ENCODE measurements at regions not wholly inside any gene's neighbourhood (a gene's known extent, or its start where the extent isn't known, plus 50 kb on each side); places are given as distances from the start of the nearest gene placed in this dataset.

GRCh38 chr7:106476751-106477150 lies 184.2 kb downstream of the CCDC71L start:
- no peaks in the 10 kb centered on the region for H3K9me3 ChIP-seq
- H3K4me3 ChIP-seq = no peak overlapping the region
- no peaks in the 10 kb centered on the region for H3K36me3 ChIP-seq
- intact Hi-C loops (cut with DNase I) = no loop called here
- no peaks in the 10 kb centered on the region for H3K4me1 ChIP-seq
- TF ChIP-seq POLR2A (IDR thresholded peaks at IDR 0.05) (no peak), POLR2AphosphoS5 (IDR thresholded peaks at IDR 0.05) (no peak), EP300 (IDR thresholded peaks at IDR 0.05) (no peak)
- TF ChIP-seq, protein P1, sequence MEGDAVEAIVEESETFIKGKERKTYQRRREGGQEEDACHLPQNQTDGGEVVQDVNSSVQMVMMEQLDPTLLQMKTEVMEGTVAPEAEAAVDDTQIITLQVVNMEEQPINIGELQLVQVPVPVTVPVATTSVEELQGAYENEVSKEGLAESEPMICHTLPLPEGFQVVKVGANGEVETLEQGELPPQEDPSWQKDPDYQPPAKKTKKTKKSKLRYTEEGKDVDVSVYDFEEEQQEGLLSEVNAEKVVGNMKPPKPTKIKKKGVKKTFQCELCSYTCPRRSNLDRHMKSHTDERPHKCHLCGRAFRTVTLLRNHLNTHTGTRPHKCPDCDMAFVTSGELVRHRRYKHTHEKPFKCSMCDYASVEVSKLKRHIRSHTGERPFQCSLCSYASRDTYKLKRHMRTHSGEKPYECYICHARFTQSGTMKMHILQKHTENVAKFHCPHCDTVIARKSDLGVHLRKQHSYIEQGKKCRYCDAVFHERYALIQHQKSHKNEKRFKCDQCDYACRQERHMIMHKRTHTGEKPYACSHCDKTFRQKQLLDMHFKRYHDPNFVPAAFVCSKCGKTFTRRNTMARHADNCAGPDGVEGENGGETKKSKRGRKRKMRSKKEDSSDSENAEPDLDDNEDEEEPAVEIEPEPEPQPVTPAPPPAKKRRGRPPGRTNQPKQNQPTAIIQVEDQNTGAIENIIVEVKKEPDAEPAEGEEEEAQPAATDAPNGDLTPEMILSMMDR (IDR thresholded peaks at IDR 0.05) = no peak
- 83 to 92% methylated on average over 2 of the region's 2 CpGs for WGBS, 2 donors
- no peak for DNase-seq
- H3K27me3 ChIP-seq = no peaks in the 10 kb centered on the region
- no peak overlapping the region for H3K27ac ChIP-seq

GRCh38 chr7:106472741-106473140 lies 188.0 kb upstream of the NAMPT start:
- Histone ChIP-seq H3K9me3 (no peaks in the 10 kb centered on the region), H3K27me3 (no peaks in the 10 kb centered on the region), H3K27ac (no peak overlapping the region), H3K4me3 (no peak overlapping the region), H3K4me1 (no peaks in the 10 kb centered on the region), H3K36me3 (no peaks in the 10 kb centered on the region)
- TF ChIP-seq EP300 (IDR thresholded peaks at IDR 0.05) (no peak), POLR2A (IDR thresholded peaks at IDR 0.05) (no peak), POLR2AphosphoS5 (IDR thresholded peaks at IDR 0.05) (no peak)
- TF ChIP-seq, protein P1 (IDR thresholded peaks at IDR 0.05) = no peak
- intact Hi-C loops (cut with DNase I) = no loop called here
- WGBS, 2 donors = 58 to 75% methylated on average over 3 of the region's 3 CpGs
- DNase-seq = no peak

GRCh38 chr7:106471686-106472440 lies 187.1 kb upstream of the NAMPT start:
- intact Hi-C loops (cut with DNase I) = no loop called here
- peaks cover 0 to under 1% (median 0%) of the 10 kb centered on the region in 4 donors for H3K4me1 ChIP-seq
- DNase-seq = no peak
- no peak overlapping the region for H3K27ac ChIP-seq
- no peak for TF ChIP-seq POLR2AphosphoS5 (IDR thresholded peaks at IDR 0.05)
- TF ChIP-seq, protein P1 (IDR thresholded peaks at IDR 0.05) = no peak
- no peak for TF ChIP-seq POLR2A (IDR thresholded peaks at IDR 0.05)
- no peak for TF ChIP-seq EP300 (IDR thresholded peaks at IDR 0.05)
- no peaks in the 10 kb centered on the region for H3K36me3 ChIP-seq
- H3K27me3 ChIP-seq = no peaks in the 10 kb centered on the region
- no peaks in the 10 kb centered on the region for H3K9me3 ChIP-seq
- no peak overlapping the region for H3K4me3 ChIP-seq
- WGBS, 2 donors = 83% methylated on average over 8 of the region's 8 CpGs

DNA sequence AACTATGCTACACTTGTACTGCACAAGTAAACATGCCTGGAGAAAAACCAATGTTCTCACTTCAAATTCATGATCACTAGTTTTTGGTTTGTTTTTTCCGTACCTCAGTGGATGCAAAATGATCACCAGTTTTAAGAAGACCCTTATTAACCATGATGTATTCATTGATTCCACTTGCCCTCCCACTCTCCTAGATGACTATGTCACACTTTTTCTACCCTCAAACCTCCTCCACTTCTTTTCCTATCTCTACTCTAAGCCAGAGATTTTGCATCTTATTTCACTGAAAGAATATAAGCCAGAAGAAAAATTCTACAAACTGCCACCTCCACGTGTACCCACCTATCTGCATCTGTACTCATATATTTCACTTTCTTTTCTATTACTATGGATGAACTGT lies 186.2 kb upstream of the NAMPT start:
- TF ChIP-seq, protein P1 (IDR thresholded peaks at IDR 0.05) = no peak
- TF ChIP-seq POLR2AphosphoS5 (IDR thresholded peaks at IDR 0.05) (no peak), EP300 (IDR thresholded peaks at IDR 0.05) (no peak), POLR2A (IDR thresholded peaks at IDR 0.05) (no peak)
- intact Hi-C loops (cut with DNase I) = no loop called here
- no peaks in the 10 kb centered on the region for H3K36me3 ChIP-seq
- no peaks in the 10 kb centered on the region for H3K27me3 ChIP-seq
- no peak for DNase-seq
- H3K9me3 ChIP-seq = no peaks in the 10 kb centered on the region
- H3K4me3 ChIP-seq = no peak overlapping the region
- 79 to 80% methylated on average over 2 of the region's 2 CpGs for WGBS, 2 donors
- H3K4me1 ChIP-seq = peaks cover 0 to 9% (median 0%) of the 10 kb centered on the region in 4 donors
- no peak overlapping the region for H3K27ac ChIP-seq

DNA sequence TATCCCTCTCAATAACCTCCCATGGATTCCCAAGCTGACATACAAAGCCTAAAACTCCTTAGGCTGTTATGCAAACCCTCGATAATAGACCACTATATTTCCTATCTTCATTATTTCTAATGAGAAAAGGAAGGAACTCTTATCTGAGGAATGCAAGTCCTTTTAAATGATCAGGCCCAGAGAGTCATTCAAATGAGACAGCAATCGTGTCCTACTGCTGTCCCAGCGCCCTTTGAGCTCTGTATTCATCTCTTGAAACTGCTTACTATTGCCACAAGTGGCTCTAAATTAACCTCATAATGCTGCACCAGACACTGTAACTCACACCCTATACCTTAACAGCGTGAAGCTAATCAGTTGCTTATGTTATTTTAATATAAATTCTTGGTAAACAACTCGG lies 182.1 kb upstream of the NAMPT start:
- WGBS, 2 donors = 60 to 81% methylated on average over 5 of the region's 5 CpGs
- no peak for DNase-seq
- Histone ChIP-seq H3K4me1 (peaks cover 0 to 10% (median 3%) of the 10 kb centered on the region in 4 donors), H3K27me3 (no peaks in the 10 kb centered on the region), H3K4me3 (no peak overlapping the region), H3K27ac (no peak overlapping the region), H3K36me3 (no peaks in the 10 kb centered on the region), H3K9me3 (no peaks in the 10 kb centered on the region)
- TF ChIP-seq, protein P1 (IDR thresholded peaks at IDR 0.05) = no peak
- TF ChIP-seq POLR2AphosphoS5 (IDR thresholded peaks at IDR 0.05) (no peak), EP300 (IDR thresholded peaks at IDR 0.05) (no peak), POLR2A (IDR thresholded peaks at IDR 0.05) (no peak)
- intact Hi-C loops (cut with DNase I) = no loop called here

Measured in sigmoid colon (tissue), 6 donors.